SIG-M5 (cell line): ENCODE measurements at regions not wholly inside any gene's neighbourhood (a gene's known extent, or its start where the extent isn't known, plus 50 kb on each side); places are given as distances from the start of the nearest gene placed in this dataset.

Experiments used
- DNase-seq: peaks from one replicate; lab custom pipeline; 2025; lab: John Stamatoyannopoulos, UW

DNA sequence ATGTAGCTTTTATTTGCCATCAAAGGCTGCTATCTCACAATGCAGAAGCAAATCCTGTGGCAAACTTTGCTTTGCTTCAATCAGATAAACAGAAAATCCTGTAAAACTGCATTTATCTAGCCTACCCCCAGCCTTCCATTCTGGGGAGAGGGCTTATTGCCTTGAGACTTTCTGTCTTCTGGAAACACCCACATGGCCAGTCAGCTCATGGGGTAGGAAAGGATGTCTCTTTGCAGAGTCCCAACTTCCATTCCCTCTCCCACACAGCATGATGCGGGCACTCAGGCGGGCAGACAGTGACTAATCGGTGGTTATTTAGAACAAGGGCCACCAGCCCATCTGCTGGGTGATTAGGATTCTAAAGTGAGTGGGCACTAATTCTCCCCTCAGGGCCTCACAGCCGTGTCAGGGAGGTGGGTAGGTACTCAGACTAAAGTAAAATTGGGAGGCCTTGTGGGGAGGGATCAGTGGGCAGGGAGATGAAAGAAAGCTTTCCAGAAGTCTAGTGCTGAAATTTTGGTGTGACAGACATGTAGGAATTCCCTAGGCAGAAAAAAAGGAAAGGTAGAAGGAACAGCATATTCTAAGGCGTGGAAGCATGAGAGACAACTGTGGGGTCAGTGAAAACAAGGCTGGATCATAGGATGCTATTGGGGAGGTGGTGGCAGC is 720.5 kb downstream of the VRK1 start:
- no peak for DNase-seq

GRCh38 chr14:97523936-97524335 is 726.8 kb downstream of the VRK1 start:
- no peak for DNase-seq

DNA sequence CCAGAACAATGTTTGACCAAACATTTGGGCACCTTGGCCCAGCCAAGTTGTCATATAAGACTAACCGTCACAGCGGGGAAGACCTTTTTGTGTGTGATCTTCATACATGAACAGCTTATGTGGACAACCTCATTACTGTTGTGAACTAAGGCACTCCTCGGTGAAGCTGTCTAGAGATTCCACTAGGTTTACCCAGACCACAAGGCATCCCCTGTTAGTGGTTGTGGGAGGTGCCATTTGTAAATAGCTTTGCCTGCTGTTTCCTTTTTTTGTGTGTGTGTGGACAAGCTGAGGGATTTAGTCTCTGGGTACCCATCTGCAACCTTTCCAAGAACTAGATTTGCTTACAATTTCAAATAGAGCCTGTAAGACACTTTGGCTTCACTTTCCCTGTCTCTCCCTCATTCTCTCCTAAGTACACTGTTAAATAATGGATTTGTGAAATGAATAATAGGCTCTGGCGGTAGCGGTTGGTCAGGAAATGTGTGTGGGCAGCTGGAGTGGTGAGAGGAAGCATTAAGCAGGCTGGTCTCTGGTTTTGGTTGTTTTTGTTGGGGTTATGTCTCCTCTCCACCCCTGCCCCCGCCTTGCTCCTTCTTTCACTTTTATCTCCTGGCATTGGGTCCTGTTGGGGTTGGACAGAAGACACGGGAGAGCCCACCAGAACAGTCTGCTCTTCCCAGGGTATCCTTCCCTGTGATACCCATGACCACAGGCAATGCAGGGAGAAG is 727.6 kb downstream of the VRK1 start:
- DNase-seq, result no peak

GRCh38 chr14:97527993-97528392 is 730.8 kb downstream of the VRK1 start:
- no peak for DNase-seq

DNA sequence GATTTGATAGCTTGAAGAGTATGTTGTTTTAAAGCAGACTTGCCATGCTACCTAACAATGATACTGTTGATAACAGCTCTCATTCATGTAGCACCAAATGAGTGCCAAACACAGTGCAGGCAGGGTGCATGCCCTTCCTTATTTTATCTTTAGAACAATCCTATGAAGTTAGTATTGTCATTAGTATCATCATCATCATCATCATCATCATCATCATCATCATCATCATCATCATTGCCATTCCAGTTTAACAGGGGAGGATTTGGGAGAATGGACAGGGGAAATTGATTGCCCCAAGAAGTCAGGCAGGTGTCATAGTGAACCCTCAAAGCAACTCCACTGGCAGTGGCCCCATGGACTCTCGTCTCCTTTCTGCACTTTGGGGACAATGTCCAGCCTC is 734.9 kb downstream of the VRK1 start:
- DNase-seq, result no peak

DNA sequence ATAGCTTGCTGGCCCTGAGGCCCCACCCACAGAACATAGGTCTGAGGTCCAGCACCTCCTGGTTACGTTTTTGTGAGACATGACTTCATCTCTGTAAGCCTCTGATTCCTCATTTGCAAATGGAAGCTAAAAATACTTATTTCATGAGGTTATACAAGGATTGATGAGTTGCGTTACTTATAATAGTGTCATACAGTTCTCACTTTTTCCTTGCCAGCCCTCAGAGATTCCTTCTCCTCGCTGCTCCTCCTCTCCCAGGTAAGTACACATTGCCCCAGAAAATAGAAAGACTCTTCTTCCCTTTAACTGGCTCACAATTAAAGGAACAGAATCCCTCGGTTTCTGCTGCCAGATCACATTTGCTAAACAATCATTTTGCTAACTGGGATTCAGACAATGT is 739.2 kb downstream of the VRK1 start:
- DNase-seq, result no peak

DNA sequence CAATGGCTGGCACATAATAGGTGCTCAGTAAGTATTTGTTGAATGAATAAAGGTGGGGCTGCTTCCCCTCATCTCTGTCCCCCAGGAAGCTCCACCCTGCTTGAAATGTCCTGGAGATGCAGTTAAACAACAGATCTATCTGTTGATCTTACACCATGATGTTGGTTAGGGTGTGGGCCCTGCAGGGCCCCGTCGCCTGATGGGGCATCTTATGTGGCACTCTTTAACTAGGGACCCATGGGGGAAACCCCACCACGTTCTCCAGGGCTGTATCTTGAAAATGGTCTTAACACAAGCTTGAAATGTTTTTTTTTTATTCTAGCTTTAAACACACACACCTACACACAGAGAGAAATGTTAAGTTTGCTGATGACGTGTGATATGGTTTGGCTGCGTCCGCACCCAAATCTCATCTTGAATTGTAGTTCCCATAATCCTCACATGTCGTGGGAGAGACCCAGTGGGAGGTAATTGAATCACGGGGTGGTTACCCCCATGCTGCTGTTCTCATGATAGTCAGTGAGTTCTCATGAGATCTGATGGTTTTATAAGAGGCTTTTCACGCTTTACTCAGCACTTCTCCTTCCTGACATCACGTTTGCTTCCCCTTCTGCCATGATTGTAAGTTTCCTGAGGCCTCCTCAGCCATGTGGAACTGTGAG is 741.7 kb downstream of the VRK1 start:
- no peak for DNase-seq

DNA sequence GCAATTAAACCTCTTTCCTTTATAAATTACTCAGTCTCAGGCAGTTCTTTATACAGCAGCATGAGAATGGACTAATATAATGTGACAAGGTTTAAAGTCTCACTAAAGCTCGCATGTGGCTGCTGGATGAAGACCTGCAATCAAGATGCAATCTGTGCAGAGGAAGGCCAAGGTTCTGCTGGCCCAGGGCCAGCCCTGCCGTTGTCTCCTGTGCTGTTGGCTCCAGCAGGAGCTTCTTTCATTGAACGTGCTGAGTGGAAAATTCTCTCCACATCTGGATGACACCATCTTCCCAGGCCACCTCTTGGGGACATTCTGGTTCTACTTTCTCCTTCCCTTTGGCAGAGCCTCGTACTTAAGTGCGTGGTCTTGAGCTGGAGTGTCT is 742.2 kb downstream of the VRK1 start:
- no peak for DNase-seq

DNA sequence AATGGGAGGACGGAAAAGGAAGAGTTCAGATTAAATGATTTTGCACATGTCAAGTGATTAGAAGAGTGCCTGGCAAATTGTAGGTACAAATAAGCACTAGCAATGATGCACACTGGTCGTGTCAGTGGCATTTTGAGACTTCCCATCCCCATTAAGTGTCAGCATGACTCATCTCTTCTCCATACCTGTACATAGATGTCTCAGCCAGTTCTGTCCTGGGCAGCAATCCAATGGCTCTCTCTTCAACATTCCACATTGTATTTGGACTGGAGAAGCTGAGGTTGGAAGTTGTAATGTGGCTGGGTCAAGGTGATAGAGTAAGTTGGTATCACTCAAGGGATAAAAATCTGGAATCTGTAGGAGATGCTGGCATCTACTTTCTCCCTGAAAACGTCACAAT is 742.7 kb downstream of the VRK1 start:
- DNase-seq, result no peak

DNA sequence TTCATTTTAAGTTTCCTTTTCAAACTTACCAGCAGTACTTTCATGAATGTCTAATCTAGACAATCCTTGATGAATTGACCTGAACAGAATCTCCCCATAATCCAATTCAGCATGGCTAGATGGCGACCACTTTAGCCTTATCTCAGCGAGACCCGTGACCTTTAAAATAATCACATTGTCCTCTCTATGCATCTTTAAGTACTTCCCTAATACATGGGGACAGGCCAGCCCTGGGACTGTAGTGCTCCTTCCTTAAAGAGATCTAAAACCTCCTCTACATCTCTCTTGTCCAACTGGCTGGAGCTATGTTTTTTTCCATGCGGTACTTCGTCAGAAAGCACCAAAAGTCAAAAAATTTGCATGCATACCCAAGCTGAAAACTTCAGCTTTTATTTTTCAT is 746.0 kb downstream of the VRK1 start:
- DNase-seq, result no peak

GRCh38 chr14:97543816-97544215 is 746.6 kb downstream of the VRK1 start:
- no peak for DNase-seq

GRCh38 chr14:97544571-97544970 is 747.4 kb downstream of the VRK1 start:
- DNase-seq, result no peak

DNA sequence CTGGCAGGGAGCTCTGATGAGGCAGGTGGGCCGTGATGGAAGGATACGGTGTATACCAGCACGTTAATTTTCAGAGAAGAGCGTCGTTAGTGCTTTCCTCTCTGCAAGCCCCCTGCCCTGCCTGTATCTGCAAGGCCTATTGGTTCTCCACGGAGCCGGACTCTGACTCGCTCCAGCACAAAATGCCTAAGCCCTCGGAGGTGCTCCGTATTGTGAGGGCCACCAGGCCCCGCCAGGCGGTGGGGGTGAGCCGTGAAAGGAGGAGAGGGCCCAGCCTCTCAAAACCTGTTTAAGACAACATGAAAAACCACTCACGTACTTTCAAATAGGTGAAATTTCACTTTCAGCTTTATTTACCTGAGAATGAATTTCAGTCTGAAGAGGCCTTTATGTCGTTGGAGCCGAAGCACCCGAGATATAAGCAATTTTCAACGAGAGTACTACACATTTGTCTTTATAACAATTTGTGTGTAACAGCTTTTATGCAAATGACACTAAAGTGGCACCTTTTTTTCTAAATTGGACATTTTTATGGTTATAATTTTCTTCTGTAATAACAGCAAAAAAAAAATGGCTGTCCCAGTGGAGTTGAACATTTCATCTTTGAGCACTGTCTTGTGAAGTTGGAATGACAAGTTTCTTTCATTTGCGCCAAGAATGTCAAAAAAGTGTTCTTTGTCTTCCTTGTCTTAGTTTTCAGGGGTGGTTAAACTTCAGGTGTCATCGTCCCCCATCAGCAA is 749.5 kb downstream of the VRK1 start:
- DNase-seq, result no peak

- DNase-seq, result no peak
Measured at GRCh38 chr14:97550463-97550862, 753.3 kb downstream of the VRK1 start.

GRCh38 chr14:97554597-97554996 is 757.4 kb downstream of the VRK1 start:
- DNase-seq, result no peak

DNA sequence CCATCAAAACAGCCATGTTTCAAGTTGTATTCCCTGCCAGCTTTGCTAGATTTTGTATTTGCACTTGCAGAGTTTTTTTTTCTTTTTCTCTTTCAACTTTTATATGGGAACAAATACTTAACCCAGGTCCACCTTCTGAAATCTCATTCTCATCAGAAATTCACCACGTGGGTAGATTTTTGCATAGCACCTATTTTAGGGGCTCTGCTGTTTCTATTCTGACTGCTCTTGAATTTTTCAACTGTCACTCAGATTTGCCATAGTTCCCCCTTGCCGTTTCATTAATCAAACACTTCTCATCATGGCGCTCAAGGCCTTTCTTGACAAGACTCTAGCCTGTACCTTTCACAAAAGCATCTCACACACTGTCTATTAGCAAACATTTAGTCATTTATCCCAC is 767.2 kb downstream of the VRK1 start:
- no peak for DNase-seq

DNA sequence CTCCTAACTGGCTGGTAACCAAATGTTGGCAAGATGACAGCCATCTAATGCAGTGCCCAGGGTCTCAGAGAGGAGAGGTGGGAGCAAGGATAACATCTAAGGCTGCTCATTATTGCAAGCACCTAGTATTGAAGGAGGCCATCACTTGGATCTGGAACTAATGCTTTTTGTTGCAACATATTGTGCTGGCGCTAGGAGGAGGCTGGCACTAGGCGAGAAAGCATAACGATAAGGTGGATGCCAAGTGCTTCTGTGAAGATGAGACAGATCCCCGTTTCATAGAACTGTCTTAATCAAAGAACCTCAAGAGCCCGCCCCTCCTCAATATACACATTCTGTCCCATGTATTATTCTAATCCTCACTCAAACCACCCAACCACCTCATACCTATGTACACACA is 774.0 kb downstream of the VRK1 start:
- DNase-seq, result no peak

DNA sequence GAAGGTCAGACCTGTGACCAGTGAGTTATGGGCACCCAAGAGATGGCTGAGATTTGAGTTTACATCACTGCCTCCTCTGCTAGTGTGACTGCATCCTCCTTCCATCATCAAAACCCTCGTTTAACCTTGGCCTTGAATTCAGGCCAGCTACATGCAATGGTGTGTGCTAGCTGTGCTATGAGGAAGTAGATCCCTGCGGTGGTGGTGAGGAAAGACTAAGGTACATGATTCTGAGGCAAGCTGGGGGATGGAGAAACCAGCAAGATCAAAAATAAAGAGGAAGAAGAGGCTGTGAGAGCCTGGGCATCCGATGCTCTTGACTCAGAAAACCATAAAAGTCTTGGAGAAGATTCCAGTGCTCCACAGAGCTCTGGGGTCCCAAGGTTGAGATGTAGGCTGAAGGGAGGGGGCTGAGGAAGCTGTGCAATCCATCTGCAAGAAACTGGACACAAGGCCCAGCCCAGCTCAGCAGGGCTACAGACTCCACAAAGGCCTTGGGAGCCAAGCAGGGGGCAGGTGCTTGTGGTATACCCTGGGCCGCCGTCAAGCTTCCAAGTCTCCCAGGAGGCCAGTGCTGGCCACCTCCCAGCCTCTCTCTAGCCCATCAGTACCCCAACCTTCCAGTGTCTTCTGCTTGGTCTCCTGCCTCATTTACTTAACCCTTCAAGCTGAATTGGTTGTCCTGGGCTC is 774.8 kb downstream of the VRK1 start:
- no peak for DNase-seq

GRCh38 chr14:97572583-97573458 is 775.6 kb downstream of the VRK1 start:
- no peak for DNase-seq

GRCh38 chr14:97575677-97576076 is 778.5 kb downstream of the VRK1 start:
- no peak for DNase-seq

DNA sequence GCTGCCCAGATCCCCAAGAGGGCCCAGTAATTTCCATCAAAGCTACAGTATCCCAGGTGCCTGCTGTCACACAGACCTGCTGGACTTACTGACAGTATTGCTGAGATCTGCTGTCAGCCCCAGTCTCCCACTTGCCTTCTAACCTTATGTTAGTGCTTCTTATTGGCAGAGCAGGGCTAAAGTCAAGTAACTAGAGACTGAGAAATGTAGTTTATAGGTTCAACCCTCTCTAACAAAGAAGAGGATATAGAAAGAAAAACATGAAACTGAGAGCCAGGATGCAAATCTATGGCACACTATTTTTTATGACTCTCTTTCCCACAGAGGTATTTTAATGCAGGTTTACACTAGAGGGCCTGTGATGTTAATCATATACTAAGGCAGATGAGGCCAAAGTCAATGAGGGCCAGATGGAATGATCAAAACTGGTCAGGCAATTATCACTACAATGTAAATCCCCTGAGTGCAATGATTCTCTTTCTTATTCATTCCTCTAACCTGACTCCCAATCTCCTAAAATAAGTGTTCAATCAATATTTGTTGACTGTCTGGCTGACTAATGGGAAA is 781.9 kb downstream of the VRK1 start:
- no peak for DNase-seq
